Prostate gland (tissue), 2 donors: ENCODE measurements at regions not wholly inside any gene's neighbourhood (a gene's known extent, or its start where the extent isn't known, plus 50 kb on each side); places are given as distances from the start of the nearest gene placed in this dataset.

ENCODE experiments used
- CTCF ChIP-seq, 4 experiments: fragments of 200-600 bp in 2 of 4; fragments of 450-650 bp in 2 of 4; sonication (generic) in 2 of 4; IDR thresholded peaks; 1 replicate in 3 of 4; 2 replicates in 1 of 4; pipeline ENCODE4 v1.5.1; 2016 to 2019; ENCODE audit warnings: antibody characterized with exemption in 4 of 4, mild to moderate bottlenecking in 2 of 4, moderate library complexity in 2 of 4
- POLR2AphosphoS5 ChIP-seq: sonication (generic); formaldehyde crosslinking; IDR thresholded peaks from one replicate; pipeline ENCODE4 v1.6.1; 2017; ENCODE audit warnings: antibody characterized with exemption

DNA sequence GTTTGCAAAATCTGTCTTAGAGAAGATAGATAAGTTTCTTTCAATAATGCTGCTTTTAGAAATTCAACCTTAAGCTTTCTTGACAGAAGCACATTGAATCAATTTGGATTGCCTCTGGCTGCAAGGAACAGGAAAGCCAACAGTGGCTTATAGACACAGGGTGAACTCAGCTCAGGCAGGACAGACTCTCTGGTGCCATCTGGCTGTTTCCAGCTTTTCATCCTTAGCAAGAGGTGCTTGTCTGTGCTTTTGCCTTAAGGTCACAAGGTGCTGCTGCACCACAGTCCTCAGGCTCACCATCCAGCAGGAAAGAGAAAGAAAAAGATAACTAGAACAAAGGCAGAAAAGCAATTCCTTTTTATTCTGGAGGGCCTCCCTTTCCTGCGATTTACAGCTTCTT is 93.7 kb upstream of the ETS2 start:
- TF ChIP-seq CTCF (IDR thresholded peaks at IDR 0.05) (peak in 3 of 4 experiments; percentile 36 to 43 (median 41)), POLR2AphosphoS5 (no peak)
